ENCODE measurements at regions not wholly inside any gene's neighbourhood (a gene's known extent, or its start where the extent isn't known, plus 50 kb on each side); places are given as distances from the start of the nearest gene placed in this dataset.
A peak's percentile ranks its signal among the peaks of the same experiment; 100 is the strongest.
"Not testable (repeated sequence)": the region's sequence is repeated elsewhere in the genome, so short reads cannot be mapped to it uniquely, and the experiment has no call there.

- peak; percentile 81 for DNase-seq
These were observed 263.2 kb downstream of the DMAC1 start for GRCh38 chr9:7536310-7536939.

GRCh38 chr9:7534211-7534935 lies 265.2 kb downstream of the DMAC1 start:
- DNase-seq, result no peak

GRCh38 chr9:7533376-7534090 lies 266.0 kb downstream of the DMAC1 start:
- no peak for DNase-seq

- peak; percentile 12 for DNase-seq
These were observed 276.0 kb downstream of the DMAC1 start for GRCh38 chr9:7523426-7524043.

GRCh38 chr9:7520396-7520795 lies 279.2 kb downstream of the DMAC1 start:
- DNase-seq, result no peak

- no peak for DNase-seq
These were observed 283.2 kb downstream of the DMAC1 start for GRCh38 chr9:7516376-7516775.

GRCh38 chr9:7510199-7510598 lies 289.4 kb downstream of the DMAC1 start:
- DNase-seq, result no peak

- DNase-seq, result no peak
These were observed 289.9 kb downstream of the DMAC1 start for GRCh38 chr9:7509576-7510145.

GRCh38 chr9:7508516-7508915 lies 291.1 kb downstream of the DMAC1 start:
- DNase-seq, result no peak

- DNase-seq, result no peak
These were observed 291.9 kb downstream of the DMAC1 start for GRCh38 chr9:7507566-7508270.

GRCh38 chr9:7507026-7507425 lies 292.6 kb downstream of the DMAC1 start:
- DNase-seq, result no peak

- no peak for DNase-seq
These were observed 299.1 kb downstream of the DMAC1 start for GRCh38 chr9:7500521-7500920.

- DNase-seq, result no peak
These were observed 307.9 kb downstream of the DMAC1 start for GRCh38 chr9:7491641-7492040.

- no peak for DNase-seq
These were observed 309.1 kb downstream of the DMAC1 start for GRCh38 chr9:7490317-7491108.

GRCh38 chr9:7489036-7489435 lies 310.5 kb downstream of the DMAC1 start:
- DNase-seq, result no peak

- DNase-seq, result not testable (repeated sequence)
These were observed 315.6 kb downstream of the DMAC1 start for GRCh38 chr9:7484014-7484413.

- DNase-seq, result no peak
These were observed 318.0 kb downstream of the DMAC1 start for GRCh38 chr9:7481570-7481969.

GRCh38 chr9:7479300-7479699 lies 320.3 kb downstream of the DMAC1 start:
- DNase-seq, result no peak

- DNase-seq, result no peak
These were observed 320.9 kb downstream of the DMAC1 start for GRCh38 chr9:7478646-7479045.

- DNase-seq, result no peak
These were observed 332.4 kb downstream of the DMAC1 start for GRCh38 chr9:7467186-7467585.

GRCh38 chr9:7461791-7462190 lies 337.8 kb downstream of the DMAC1 start:
- no peak for DNase-seq
